HG02678 (cell line): ENCODE measurements at regions not wholly inside any gene's neighbourhood (a gene's known extent, or its start where the extent isn't known, plus 50 kb on each side); places are given as distances from the start of the nearest gene placed in this dataset.

ENCODE experiments used
- ATAC-seq: cut with Tn5 transposase; IDR thresholded peaks from one replicate; pipeline ENCODE4 v1.9.1; 2021; ENCODE audit warnings: mild to moderate bottlenecking, moderate library complexity; ENCODE audit not compliant: unreplicated experiment

- ATAC-seq: no peak
These were observed 413.4 kb downstream of the SOX9 start for GRCh38 chr17:72534265-72534664.

- ATAC-seq: no peak
These were observed 414.0 kb downstream of the SOX9 start for GRCh38 chr17:72534776-72535175.

GRCh38 chr17:72535346-72535745, 414.5 kb downstream of the SOX9 start:
- ATAC-seq: no peak

GRCh38 chr17:72535779-72536178, 415.0 kb downstream of the SOX9 start:
- no peak for ATAC-seq

- no peak for ATAC-seq
These were observed 416.0 kb downstream of the SOX9 start for GRCh38 chr17:72536788-72537187.

GRCh38 chr17:72538443-72538842, 417.6 kb downstream of the SOX9 start:
- no peak for ATAC-seq

GRCh38 chr17:72538901-72539352, 418.1 kb downstream of the SOX9 start:
- no peak for ATAC-seq

- peak; percentile 90 for ATAC-seq
These were observed 419.4 kb downstream of the SOX9 start for GRCh38 chr17:72539981-72540897.

GRCh38 chr17:72542317-72542716, 421.5 kb downstream of the SOX9 start:
- no peak for ATAC-seq

GRCh38 chr17:72545766-72546165, 424.9 kb downstream of the SOX9 start:
- no peak for ATAC-seq

GRCh38 chr17:72553051-72553755, 432.4 kb downstream of the SOX9 start:
- no peak for ATAC-seq

- no peak for ATAC-seq
These were observed 433.7 kb downstream of the SOX9 start for GRCh38 chr17:72554508-72554907.

GRCh38 chr17:72555052-72555451, 434.2 kb downstream of the SOX9 start:
- no peak for ATAC-seq

- ATAC-seq: no peak
These were observed 436.4 kb downstream of the SOX9 start for GRCh38 chr17:72556944-72557826.

GRCh38 chr17:72558971-72559476, 438.2 kb downstream of the SOX9 start:
- no peak for ATAC-seq

- peak; percentile 74 for ATAC-seq
These were observed 439.8 kb downstream of the SOX9 start for GRCh38 chr17:72560303-72561247.

- ATAC-seq: no peak
These were observed 440.4 kb downstream of the SOX9 start for GRCh38 chr17:72561266-72561665.

GRCh38 chr17:72561680-72562079, 440.9 kb downstream of the SOX9 start:
- no peak for ATAC-seq

- no peak for ATAC-seq
These were observed 441.9 kb downstream of the SOX9 start for GRCh38 chr17:72562615-72563188.
